ENCODE measurements at regions not wholly inside any gene's neighbourhood (a gene's known extent, or its start where the extent isn't known, plus 50 kb on each side); places are given as distances from the start of the nearest gene placed in this dataset.

GRCh38 chr7:90005836-90006235, 148.4 kb upstream of the STEAP1 start:
- TF ChIP-seq CTCF (IDR thresholded peaks at IDR 0.05; ENCODE audit: low read depth, low read length, poor library complexity, severe bottlenecking) = no peak
- TF ChIP-seq EZH2phosphoT487 (IDR thresholded peaks at IDR 0.05; ENCODE audit: borderline replicate concordance, low read length) = no peak
